ENCODE measurements at regions not wholly inside any gene's neighbourhood (a gene's known extent, or its start where the extent isn't known, plus 50 kb on each side); places are given as distances from the start of the nearest gene placed in this dataset.

GRCh38 chr3:174538151-174538550 lies 321.0 kb upstream of the NAALADL2 start:
- Histone ChIP-seq H3K9me3 (no peaks in the 10 kb centered on the region), H3K4me3 (no peak overlapping the region), H3K27ac (no peak overlapping the region), H3K9ac (ENCODE audit: low read depth in 2 of 2, low read length in 2 of 2) (no peak overlapping the region), H3K36me3 (no peaks in the 10 kb centered on the region), H3K4me1 (no peaks in the 10 kb centered on the region), H3K27me3 (no peaks in the 10 kb centered on the region)
- no peak for TF ChIP-seq CTCF (IDR thresholded peaks at IDR 0.05)
- intact Hi-C loops (cut with DNase I) = no loop called here
- no peak for DNase-seq

GRCh38 chr3:174540116-174540908 lies 318.8 kb upstream of the NAALADL2 start:
- H3K27ac ChIP-seq = no peak overlapping the region
- H3K9me3 ChIP-seq = no peaks in the 10 kb centered on the region
- no peaks in the 10 kb centered on the region for H3K4me1 ChIP-seq
- TF ChIP-seq CTCF (IDR thresholded peaks at IDR 0.05) = no peak
- no peak overlapping the region for H3K9ac ChIP-seq (ENCODE audit: low read depth in 2 of 2, low read length in 2 of 2)
- no peak for DNase-seq
- H3K36me3 ChIP-seq = no peaks in the 10 kb centered on the region
- no peaks in the 10 kb centered on the region for H3K27me3 ChIP-seq
- H3K4me3 ChIP-seq = no peak overlapping the region
- intact Hi-C loops (cut with DNase I) = no loop called here

- Histone ChIP-seq H3K27ac (no peak overlapping the region), H3K4me1 (no peaks in the 10 kb centered on the region), H3K36me3 (no peaks in the 10 kb centered on the region), H3K9ac (ENCODE audit: low read depth in 2 of 2, low read length in 2 of 2) (no peak overlapping the region), H3K4me3 (no peak overlapping the region), H3K9me3 (no peaks in the 10 kb centered on the region), H3K27me3 (no peaks in the 10 kb centered on the region)
- intact Hi-C loops (cut with DNase I) = no loop called here
- no peak for DNase-seq
- TF ChIP-seq CTCF (IDR thresholded peaks at IDR 0.05) = no peak
These were observed 317.3 kb upstream of the NAALADL2 start for GRCh38 chr3:174541708-174542315.

- no peaks in the 10 kb centered on the region for H3K27me3 ChIP-seq
- no peaks in the 10 kb centered on the region for H3K36me3 ChIP-seq
- intact Hi-C loops (cut with DNase I) = no loop called here
- no peak for TF ChIP-seq CTCF (IDR thresholded peaks at IDR 0.05)
- DNase-seq = no peak
- no peaks in the 10 kb centered on the region for H3K9me3 ChIP-seq
- H3K9ac ChIP-seq (ENCODE audit: low read depth in 2 of 2, low read length in 2 of 2) = no peak overlapping the region
- no peak overlapping the region for H3K27ac ChIP-seq
- H3K4me3 ChIP-seq = no peak overlapping the region
- H3K4me1 ChIP-seq = no peaks in the 10 kb centered on the region
These were observed 311.2 kb upstream of the NAALADL2 start for GRCh38 chr3:174547801-174548435.

- no peaks in the 10 kb centered on the region for H3K27me3 ChIP-seq
- no peaks in the 10 kb centered on the region for H3K4me1 ChIP-seq
- no peak for DNase-seq
- H3K9ac ChIP-seq (ENCODE audit: low read depth in 2 of 2, low read length in 2 of 2) = no peak overlapping the region
- H3K4me3 ChIP-seq = no peak overlapping the region
- intact Hi-C loops (cut with DNase I) = no loop called here
- no peaks in the 10 kb centered on the region for H3K9me3 ChIP-seq
- no peaks in the 10 kb centered on the region for H3K36me3 ChIP-seq
- no peak for TF ChIP-seq CTCF (IDR thresholded peaks at IDR 0.05)
- no peak overlapping the region for H3K27ac ChIP-seq
These were observed 310.1 kb upstream of the NAALADL2 start for GRCh38 chr3:174548841-174549623.
